Left hindlimb (tissue), 1 donor: ENCODE measurements at regions not wholly inside any gene's neighbourhood (a gene's known extent, or its start where the extent isn't known, plus 50 kb on each side); places are given as distances from the start of the nearest gene placed in this dataset.

Experiments
- DNase-seq: peaks from one replicate; pipeline ENCODE4 v3.0.0-alpha.2; 2018

- no peak for DNase-seq
These were observed 53.3 kb upstream of the ARL15 start for GRCh38 chr5:54363669-54364068.

- DNase-seq: no peak
These were observed 52.7 kb upstream of the ARL15 start for GRCh38 chr5:54362992-54363625.

- no peak for DNase-seq
These were observed 52.1 kb upstream of the ARL15 start for GRCh38 chr5:54362434-54362833.

DNA sequence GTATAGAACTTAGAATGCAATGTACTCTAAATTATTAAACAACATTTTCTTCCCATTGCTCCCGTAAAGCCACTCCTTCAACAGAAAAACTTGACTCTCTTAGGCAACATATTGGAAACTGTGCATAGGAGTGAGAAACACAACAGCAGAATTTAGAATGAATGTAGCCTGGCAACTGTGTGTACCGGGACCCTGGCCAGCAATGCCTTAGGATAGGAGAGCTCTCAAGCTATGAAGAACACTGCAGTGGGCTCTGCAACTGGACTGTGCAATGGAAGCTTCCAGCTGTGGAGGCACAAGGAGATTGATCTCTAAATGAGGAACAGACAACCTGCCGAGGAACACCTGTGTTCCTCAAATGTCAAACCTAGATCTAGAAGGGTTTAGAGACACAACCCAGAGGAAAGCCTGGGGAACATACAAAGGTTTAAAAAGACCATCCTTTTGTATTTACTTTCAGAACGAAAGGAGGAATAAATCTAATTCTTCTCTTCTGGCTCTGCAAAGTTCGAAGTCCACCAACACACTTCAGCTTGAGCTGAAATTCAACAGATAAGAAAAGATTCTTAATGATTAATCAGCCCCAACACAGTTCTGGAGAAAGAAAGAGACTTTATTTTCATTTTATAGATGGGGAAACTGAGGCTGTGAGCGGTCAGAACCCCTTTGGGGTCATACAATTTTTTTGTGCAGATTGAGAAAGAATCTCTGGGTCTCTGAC, 51.5 kb upstream of the ARL15 start:
- peak; percentile 40 for DNase-seq

DNA sequence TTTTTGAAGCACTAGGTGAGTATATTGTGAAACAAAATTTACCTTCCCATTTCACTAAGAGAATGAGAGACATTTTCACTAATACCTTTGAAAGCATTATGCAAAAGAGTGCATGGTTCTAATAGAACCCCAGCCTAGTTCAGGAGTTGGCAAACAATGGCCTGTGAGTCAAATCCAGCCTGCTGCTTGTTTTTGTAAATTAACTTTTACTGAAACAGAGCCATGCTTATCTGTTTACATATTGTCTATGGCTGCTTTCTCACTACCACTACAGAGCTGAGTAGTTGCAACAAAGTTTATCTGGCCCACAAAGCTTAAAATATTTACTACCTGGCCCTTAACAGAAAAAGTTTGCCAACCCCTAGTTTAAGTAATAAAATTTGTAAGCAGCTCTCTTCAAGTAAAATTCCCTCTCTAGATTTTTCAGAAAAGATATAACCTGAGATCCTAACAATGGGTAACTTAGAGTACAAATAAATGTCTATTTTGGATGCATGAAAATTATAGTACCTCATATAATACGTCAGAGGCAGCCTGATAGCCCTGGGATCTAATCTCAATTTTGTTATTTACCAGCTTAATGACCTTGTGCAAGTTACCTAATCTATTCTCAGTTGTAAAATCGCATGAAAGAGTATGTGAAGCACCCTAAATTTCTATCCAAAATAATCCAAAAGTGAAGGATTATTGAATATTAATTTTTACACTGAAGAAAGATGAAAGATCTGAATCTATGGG, 50.7 kb upstream of the ARL15 start:
- no peak for DNase-seq
